GM10248 (cell line): ENCODE measurements at regions not wholly inside any gene's neighbourhood (a gene's known extent, or its start where the extent isn't known, plus 50 kb on each side); places are given as distances from the start of the nearest gene placed in this dataset.
A peak's percentile ranks its signal among the peaks of the same experiment; 100 is the strongest.
"Not testable (repeated sequence)": the region's sequence is repeated elsewhere in the genome, so short reads cannot be mapped to it uniquely, and the experiment has no call there.

Source experiments
- CTCF ChIA-PET: fragments of 300-600 bp; sonication (Branson Sonifier 250); formaldehyde crosslinking; extraction: SDS; loops from one replicate; lab custom pipeline; 2021; ENCODE audit warnings: antibody characterized with exemption; lab: Yijun Ruan, JAX
- POLR2A ChIA-PET: fragments of 350-650 bp; sonication (Branson Sonifier 250); formaldehyde crosslinking; extraction: SDS; loops from one replicate; lab custom pipeline; 2020; ENCODE audit warnings: antibody characterized with exemption; lab: Yijun Ruan, JAX
- DNase-seq: peaks from one replicate; pipeline ENCODE4 v3.0.0; 2012; ENCODE audit errors: extremely low spot score
- TF ChIP-seq, protein P1 (sequence below): IDR thresholded peaks from 2 replicates; pipeline ENCODE4 v1.5.1; 2012; ENCODE audit warnings: mild to moderate bottlenecking, low read depth; ENCODE audit errors: extremely low read depth, missing control alignments, control extremely low read depth

DNA sequence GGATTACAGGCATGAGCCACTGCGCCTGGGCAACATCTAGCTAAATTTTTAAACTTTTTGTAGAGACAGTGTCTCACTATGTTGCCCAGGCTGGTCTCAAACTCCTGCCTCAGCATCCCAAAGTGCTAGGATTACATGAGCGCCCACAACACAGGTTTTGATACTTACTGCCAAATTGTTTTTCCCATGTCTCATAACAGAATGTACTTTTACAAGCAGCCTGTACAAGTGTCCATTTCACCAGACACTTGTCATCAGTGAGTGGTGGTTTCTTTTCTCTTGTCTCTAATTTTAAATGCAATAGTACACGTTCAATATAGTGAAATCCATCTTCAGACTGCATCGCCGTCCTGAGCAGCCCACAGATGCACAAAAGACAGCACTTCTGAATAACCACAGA is 116.4 kb upstream of the LYZL2 start:
- ChIA-PET POLR2A (no interaction called here), CTCF (interaction anchor here (1.2 to 2.4 kb wide), 4 partner anchors 9 to 58 kb away, joined by 3 to 10 read pairs (median 4); no protein-coding TSS in a partner anchor)
- TF ChIP-seq, protein P1, sequence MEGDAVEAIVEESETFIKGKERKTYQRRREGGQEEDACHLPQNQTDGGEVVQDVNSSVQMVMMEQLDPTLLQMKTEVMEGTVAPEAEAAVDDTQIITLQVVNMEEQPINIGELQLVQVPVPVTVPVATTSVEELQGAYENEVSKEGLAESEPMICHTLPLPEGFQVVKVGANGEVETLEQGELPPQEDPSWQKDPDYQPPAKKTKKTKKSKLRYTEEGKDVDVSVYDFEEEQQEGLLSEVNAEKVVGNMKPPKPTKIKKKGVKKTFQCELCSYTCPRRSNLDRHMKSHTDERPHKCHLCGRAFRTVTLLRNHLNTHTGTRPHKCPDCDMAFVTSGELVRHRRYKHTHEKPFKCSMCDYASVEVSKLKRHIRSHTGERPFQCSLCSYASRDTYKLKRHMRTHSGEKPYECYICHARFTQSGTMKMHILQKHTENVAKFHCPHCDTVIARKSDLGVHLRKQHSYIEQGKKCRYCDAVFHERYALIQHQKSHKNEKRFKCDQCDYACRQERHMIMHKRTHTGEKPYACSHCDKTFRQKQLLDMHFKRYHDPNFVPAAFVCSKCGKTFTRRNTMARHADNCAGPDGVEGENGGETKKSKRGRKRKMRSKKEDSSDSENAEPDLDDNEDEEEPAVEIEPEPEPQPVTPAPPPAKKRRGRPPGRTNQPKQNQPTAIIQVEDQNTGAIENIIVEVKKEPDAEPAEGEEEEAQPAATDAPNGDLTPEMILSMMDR: no peak
- DNase-seq: no peak

- DNase-seq: no peak
- CTCF ChIA-PET: interaction anchor here (1.1 to 2.2 kb wide), 3 partner anchors 8 to 22 kb away, joined by 3 to 12 read pairs (median 4); no protein-coding TSS in a partner anchor
- TF ChIP-seq, protein P1: no peak
- POLR2A ChIA-PET: no interaction called here
These were observed 114.6 kb upstream of the LYZL2 start for GRCh38 chr10:30744106-30744505.

DNA sequence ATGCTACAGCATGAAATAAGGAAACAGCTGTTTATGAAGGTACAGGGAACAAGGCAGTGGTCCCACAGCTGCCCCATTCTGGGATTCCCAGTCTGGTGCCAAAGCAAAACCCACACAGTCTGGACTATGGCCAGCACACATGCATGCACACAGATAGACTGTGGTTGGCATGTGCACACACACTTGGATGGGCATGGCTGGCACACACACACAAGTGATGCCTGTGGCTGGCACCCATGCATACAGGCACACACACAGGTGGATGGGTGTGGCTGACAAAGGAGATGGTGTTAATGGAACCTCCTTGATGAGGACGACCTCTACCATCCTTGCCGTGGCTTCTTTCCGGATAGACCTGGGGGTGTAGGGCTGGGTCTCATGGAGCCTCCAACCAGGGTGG is 114.0 kb upstream of the LYZL2 start:
- CTCF ChIA-PET: interaction anchor here (0.6 to 2.2 kb wide), 4 partner anchors 9 to 41 kb away, joined by 3 to 12 read pairs (median 4); no protein-coding TSS in a partner anchor
- TF ChIP-seq, protein P1: no peak
- DNase-seq: no peak
- POLR2A ChIA-PET: no interaction called here

- TF ChIP-seq, protein P1: no peak
- no peak for DNase-seq
- POLR2A ChIA-PET: no interaction called here
- CTCF ChIA-PET: interaction anchor here (2.2 kb wide), 1 partner anchor 10 kb away, joined by 12 read pairs; no protein-coding TSS in a partner anchor
These were observed 112.9 kb upstream of the LYZL2 start for GRCh38 chr10:30742471-30742870.

- DNase-seq, POLR2A ChIA-PET: not testable (repeated sequence)
- CTCF ChIA-PET: interaction anchor here (1.6 to 1.9 kb wide), 2 partner anchors 10 to 11 kb away, joined by 4 to 5 read pairs; no protein-coding TSS in a partner anchor
These were observed 111.2 kb upstream of the LYZL2 start for GRCh38 chr10:30740774-30741173.

DNA sequence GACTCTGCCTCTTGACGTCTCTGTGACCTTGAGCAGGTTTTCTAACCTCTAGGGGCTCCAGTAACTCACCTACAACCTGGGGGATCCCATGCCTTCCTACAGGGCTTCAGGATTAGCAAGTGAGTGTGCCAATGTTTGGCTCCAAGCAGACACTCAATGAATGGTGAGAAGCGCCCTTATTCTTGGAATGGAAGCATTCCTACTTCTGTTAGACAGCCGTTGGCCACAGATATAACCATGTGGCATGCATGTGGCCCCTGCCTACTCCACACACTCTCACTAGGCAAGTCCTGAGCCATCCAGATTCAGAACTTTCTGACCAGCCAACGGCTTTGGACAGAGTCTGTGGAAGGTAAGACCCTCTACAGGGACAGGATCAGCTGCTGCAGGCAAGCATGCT is 108.9 kb upstream of the LYZL2 start:
- DNase-seq: no peak
- POLR2A ChIA-PET: no interaction called here
- TF ChIP-seq, protein P1: no peak
- CTCF ChIA-PET: interaction anchor here (0.9 kb wide), 1 partner anchor 14 kb away, joined by 4 read pairs; no protein-coding TSS in a partner anchor

GRCh38 chr10:30737931-30738391 is 108.4 kb upstream of the LYZL2 start:
- CTCF ChIA-PET: interaction anchor here (1.4 to 1.6 kb wide), 2 partner anchors 11 to 51 kb away, joined by 6 read pairs; no protein-coding TSS in a partner anchor
- POLR2A ChIA-PET: no interaction called here
- peak; percentile 65 for DNase-seq
- TF ChIP-seq, protein P1: no peak
